Liver (tissue), 3 donors: ENCODE measurements at regions not wholly inside any gene's neighbourhood (a gene's known extent, or its start where the extent isn't known, plus 50 kb on each side); places are given as distances from the start of the nearest gene placed in this dataset.

ENCODE experiments used
- ATF3 ChIP-seq: IDR thresholded peaks from 2 replicates; pipeline ENCODE4 v1.6.1; 2016; ENCODE audit warnings: antibody characterized with exemption
- CTCF ChIP-seq: fragments of 150-350 bp; IDR thresholded peaks from 2 replicates; pipeline ENCODE4 v1.5.1; 2017; ENCODE audit warnings: improper control_type of control experiment, low read depth, low read length; ENCODE audit not compliant: missing input control
- EGR1 ChIP-seq, 2 donors: IDR thresholded peaks; 2 replicates each; pipeline ENCODE4 v1.6.1; 2016 to 2018; ENCODE audit warnings: antibody characterized with exemption in 2 of 2, low read depth in 2 of 2
- FOXA1 ChIP-seq: IDR thresholded peaks from 2 replicates; pipeline ENCODE4 v1.6.1; 2016; ENCODE audit warnings: antibody characterized with exemption
- HNF4G ChIP-seq: IDR thresholded peaks from 2 replicates; pipeline ENCODE4 v1.6.1; 2016; ENCODE audit warnings: antibody characterized with exemption
- JUND ChIP-seq, 2 donors: IDR thresholded peaks; 2 replicates each; pipeline ENCODE4 v1.6.1; 2016; ENCODE audit warnings: antibody characterized with exemption in 2 of 2
- MAX ChIP-seq: IDR thresholded peaks from 2 replicates; pipeline ENCODE4 v1.6.1; 2016; ENCODE audit warnings: antibody characterized with exemption
- REST ChIP-seq: IDR thresholded peaks from 2 replicates; pipeline ENCODE4 v1.6.1; 2016; ENCODE audit warnings: antibody characterized with exemption, mild to moderate bottlenecking
- RXRA ChIP-seq, 2 donors: IDR thresholded peaks; 2 replicates each; pipeline ENCODE4 v1.6.1; 2017 to 2018; ENCODE audit warnings: antibody characterized with exemption in 2 of 2, mild to moderate bottlenecking in 1 of 2
- SP1 ChIP-seq: IDR thresholded peaks from 2 replicates; pipeline ENCODE4 v1.6.1; 2018; ENCODE audit warnings: antibody characterized with exemption, mild to moderate bottlenecking
- TAF1 ChIP-seq: conservative IDR thresholded peaks from 2 replicates; pipeline ENCODE4 v1.6.1; 2016; ENCODE audit warnings: antibody characterized with exemption, mild to moderate bottlenecking
- YY1 ChIP-seq: IDR thresholded peaks from 2 replicates; pipeline ENCODE4 v1.6.1; 2016; ENCODE audit warnings: antibody characterized with exemption, mild to moderate bottlenecking
- ZBTB33 ChIP-seq: IDR thresholded peaks from 2 replicates; pipeline ENCODE4 v1.6.1; 2016; ENCODE audit warnings: antibody characterized with exemption
- donor health status: healthy.
- donor health status: healthy.

GRCh38 chr4:186904101-186904500 is 180.4 kb upstream of the FAT1 start:
- TF ChIP-seq CTCF (no peak), TAF1 (no peak), ATF3 (no peak), YY1 (peak; percentile 18), EGR1 (IDR thresholded peaks at IDR 0.05; ENCODE audit: low read depth in 2 of 2) (no peak), ZBTB33 (no peak), REST (no peak), FOXA1 (peak; percentile 56), MAX (no peak), RXRA (IDR thresholded peaks at IDR 0.05) (peak; percentile 22 to 66), HNF4G (peak; percentile 19), JUND (IDR thresholded peaks at IDR 0.05) (peak; percentile 55 to 78), SP1 (peak; percentile 37)
